Stimulated activated CD8-positive, alpha-beta memory T cell treated with anti-CD3 and anti-CD28 coated beads, Interleukin-15, amount 100 ng/mL, for 4 hours (primary cell): ENCODE measurements at regions not wholly inside any gene's neighbourhood (a gene's known extent, or its start where the extent isn't known, plus 50 kb on each side); places are given as distances from the start of the nearest gene placed in this dataset.

Experiments
- DNase-seq, 2 donors: peaks; one replicate each; pipeline ENCODE4 v3.0.0-alpha.2; 2020; ENCODE audit warnings: low read depth in 2 of 2

DNA sequence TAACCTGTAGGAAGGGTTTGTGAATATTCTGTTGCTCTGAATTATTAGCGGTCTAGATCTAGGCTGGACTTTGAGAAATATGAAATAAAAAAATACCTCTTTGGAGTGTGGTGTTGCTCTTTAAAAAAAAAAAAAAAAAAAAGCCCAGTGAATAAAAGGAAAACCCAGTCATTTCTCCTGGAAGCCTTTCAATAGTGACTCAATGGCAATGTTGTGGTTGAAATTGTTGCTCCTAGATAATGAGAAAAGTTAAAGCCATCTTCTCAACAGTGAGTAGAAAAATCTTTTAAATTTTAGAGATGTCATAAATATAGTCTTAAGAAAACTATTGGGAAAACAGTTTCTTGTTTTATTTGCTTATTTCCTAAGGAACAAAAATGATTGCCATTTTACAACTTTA lies 135.3 kb downstream of the RFC3 start:
- DNase-seq = no peak

DNA sequence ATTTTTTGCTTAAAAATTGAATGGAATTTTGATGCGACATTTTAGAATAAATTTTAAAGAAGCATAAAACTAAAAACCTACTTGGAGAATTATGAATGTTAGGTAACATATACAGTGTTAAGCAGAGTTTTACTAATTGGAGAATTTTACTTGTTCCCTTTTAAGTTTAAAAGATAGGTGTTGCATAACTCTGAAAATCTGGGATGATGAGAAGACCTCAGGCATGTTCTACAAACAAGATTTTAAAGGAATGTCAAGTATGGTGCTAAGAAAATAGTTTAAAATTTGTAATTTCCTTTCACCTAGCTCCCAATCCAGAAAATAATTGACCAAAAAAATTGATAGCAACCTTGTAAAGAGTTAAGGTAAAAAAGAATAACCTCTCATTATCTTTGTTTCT lies 135.8 kb downstream of the RFC3 start:
- no peak for DNase-seq

DNA sequence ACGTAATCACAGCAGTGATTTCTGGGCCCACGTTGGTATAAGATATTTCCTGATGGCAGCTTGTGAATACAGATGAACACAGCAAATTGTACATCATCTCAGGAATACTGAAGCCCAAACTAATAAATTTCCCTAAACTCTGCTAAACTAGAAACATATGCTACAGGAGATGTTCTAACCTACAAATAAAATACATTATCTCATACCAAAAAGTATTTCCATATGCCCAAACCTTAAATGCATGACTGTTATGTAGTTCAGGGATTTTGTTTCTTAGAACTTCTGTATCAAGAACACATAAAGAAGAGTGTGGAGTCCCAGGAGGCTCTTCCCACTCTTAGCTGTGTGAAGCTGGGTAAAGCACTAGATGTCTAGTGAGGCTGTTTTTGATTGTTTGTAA lies 138.4 kb downstream of the RFC3 start:
- DNase-seq = no peak

DNA sequence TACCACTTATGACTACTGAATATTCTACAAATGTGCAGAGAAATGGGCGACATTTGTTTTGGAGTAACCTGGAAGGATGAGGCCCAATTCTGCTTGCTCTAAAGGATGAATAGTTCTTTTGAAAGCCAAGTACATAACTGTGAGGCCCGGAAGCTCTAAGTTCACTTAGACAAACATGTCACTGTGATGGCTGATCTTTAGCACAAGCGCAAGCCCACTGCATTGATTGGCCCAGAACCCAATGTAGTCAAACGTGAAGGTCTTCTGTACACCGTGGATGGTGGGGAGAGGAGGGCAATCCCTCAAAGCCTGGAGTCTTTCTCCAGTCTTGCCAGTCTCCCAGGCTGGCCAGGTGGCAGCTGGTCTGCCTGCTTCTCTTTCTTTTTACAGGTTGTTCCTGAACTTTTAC lies 139.6 kb downstream of the RFC3 start:
- no peak for DNase-seq

DNA sequence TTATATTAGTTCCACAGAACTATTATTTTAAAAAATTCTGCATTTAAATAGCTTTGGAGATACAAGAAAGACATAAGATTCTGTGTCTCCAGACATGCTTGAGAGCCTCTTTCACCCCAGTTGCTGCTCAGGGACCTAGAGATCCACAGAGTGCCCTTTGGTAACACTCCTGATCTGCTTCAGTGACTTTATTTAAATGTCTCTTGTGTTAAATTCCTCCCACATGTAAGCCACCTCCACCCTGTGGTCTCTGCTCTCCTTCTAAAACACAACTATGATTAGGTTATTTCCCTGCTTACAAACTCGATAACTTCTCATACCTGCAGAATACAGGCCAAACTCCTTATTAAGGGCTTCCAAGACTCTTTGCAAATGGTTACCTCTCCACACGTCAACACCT lies 141.0 kb downstream of the RFC3 start:
- DNase-seq = no peak

DNA sequence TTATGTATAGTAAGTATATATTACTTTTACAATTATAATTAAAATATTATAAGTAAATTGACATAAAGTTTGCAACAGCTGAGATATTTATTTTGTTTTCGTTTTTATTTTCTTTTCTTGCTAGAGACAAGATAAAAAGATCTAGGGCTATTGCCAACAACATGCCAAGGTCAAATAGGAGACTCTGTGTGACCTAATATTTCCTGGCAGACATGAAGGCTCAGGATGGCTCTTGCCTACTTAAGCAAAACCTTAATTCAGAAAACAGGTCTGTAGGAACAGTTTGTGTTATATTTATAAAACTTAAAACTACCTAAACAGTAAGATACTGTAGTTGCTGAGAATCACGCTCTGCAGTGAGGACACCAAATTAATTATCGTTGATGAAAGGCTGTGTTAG lies 145.2 kb downstream of the RFC3 start:
- DNase-seq = no peak

DNA sequence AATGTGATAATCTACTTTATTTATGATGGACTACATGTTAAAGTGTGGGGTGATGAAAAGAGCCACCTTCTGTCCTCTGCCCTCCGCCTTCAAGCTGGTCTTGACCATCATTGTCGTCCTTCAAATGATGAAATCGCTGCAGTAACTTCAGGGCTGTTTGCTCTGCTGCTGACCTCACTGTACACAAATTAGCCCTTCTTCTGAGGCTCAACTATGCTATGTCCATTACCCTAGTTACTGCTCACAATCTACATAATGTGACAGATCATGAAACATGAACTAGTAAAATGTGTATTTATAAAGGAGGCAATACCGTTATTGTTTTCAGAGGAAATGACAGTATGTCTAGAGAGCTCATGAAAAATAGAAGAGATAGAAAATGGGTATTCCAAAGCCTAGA lies 145.9 kb downstream of the RFC3 start:
- DNase-seq = no peak

DNA sequence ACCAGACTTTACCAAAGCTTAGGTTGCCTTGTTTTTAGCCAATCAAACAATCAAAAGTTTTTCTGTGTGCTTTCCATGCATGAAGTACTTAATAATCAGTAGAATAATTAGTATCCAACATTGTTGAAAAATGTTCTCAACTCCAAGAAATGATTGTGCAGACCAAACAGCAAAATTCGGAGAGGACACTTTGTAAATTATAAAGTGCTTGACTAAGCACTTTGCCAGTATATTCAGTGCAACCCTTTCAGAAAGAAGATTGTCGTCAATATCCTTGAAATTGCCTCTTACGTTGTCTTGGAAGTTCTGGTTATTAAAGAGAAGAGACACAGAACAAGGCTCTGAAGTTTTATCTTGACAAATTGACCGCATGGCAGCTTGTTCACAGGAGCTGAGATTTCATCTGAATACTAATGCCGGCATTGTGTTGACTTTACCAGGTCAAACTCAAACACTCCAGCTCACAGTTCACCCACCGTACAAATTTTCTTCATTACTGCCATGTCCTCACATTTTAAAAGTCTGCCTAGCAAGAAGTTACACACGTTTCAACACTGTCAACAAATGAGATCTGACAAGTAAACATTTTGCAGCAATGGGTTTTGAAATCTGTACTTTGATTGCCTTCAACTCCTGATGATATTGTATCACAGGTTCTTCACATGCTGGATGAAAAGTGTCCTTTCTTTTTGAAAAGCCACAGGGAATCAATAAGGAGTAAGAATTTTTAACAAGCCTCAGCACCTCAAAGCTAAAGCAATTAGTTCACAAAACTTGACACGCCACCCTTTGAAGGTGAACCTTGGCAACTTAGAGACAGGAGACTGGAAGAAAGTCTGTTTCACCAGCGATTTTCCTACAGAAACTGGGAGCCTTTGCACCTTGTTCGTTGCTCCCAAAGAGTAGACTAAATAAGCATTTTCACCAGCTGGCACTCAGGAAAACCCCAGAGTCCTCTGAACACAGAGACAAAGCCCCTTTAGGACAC lies 150.9 kb downstream of the RFC3 start:
- no peak for DNase-seq

DNA sequence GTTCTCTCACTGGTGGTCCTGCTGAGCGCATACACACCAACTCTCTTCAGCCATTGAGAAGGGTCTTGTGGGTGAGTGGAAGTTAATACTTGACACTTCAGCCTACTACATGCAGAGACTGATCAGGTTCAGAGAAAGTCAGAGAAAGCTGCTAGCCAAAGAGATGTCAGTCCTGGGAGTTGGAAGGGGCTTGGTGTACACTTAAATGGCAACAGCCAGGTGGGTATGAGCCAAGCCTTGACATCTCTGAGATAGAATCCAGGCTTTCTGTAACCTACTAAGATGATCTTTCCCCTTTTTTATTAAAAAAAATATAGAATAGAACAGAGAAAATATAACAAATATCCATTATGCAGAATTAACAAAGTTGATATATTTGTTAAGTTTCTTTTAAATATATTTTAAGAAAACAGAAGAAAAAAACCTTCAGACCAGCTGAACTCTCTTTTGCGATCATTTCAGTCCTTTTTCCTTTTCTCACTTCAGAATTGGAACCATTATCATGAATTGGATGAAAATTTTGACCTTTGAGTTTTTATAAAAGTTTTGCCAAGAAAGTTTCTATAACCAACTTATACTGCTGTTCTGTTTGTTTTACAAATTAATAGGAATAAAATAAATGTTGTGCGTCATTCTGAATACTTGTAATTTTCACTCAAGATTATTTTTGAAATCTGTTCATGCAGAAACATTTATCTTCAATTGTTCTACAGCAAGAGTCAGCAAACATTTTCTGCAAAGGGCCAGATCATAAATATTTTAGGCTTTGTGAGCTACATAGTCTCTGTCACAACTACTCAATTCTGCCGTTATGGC lies 153.0 kb downstream of the RFC3 start:
- DNase-seq = no peak

DNA sequence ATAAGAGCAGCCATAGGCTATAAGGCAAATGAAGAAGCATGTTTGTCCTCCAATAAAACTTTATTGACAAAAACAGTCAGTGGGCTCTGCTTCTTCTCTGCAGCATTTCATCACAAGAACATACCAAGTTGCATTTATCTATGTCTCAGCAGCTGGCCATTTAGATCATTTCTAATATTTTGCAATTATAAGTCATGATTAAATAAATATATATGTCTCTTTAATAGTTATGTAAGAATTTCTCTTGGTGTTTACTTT lies 153.5 kb downstream of the RFC3 start:
- no peak for DNase-seq

DNA sequence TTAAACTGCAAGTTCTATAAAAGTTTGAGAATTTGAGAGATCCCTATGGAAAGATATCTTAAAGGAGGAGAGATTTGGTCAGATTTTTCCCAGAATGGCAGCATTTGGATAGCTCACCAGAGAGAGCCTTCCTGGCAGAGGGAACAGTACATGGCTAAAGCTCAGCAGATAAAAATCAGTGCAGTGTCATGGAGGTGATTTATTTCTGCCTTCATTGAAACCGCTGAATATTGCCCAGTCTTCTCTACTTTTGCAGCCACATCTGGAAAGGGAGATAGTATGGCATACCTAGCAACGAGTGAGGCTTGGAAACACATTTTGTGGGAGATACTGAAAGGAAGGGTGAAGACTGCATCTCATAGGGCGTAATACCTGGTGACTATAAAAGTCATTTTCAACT lies 155.2 kb downstream of the RFC3 start:
- DNase-seq = no peak

DNA sequence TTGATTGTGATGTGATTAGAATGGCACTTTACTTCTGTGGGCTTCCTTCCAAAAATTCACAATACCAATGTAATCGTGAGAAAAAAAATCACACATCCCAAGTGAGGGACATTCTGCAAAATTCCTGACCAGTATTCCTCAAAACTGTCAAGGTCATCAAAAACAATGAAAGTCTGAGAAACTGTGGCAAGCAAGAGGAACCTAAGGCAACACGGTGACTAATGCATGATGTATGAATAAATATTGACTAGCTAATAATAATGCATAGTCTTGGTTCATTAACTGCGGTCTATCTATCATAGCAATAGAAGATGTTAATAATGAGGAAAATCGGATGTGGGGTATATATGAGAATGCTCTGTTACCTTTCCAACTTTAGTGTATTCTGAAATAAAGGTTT lies 159.0 kb downstream of the RFC3 start:
- no peak for DNase-seq

DNA sequence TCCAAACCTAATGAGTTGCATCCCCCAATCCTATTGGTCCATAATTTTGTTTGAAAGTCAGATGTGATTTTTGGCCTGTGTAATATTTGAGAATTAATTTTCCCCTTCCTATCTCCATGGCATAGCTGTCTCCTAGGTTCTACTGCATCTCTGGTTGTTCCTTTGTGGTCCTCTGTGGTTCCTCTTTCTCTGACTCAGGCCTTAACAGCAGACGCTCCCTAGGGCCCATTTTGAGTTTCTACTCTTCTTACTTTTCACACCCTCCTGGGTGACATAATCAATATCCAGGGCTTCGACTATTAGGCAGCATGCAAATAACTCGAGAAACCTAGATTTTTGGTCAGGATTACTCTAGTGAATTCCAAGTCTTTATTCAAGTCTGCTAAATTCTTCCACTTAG lies 160.7 kb downstream of the RFC3 start:
- no peak for DNase-seq

DNA sequence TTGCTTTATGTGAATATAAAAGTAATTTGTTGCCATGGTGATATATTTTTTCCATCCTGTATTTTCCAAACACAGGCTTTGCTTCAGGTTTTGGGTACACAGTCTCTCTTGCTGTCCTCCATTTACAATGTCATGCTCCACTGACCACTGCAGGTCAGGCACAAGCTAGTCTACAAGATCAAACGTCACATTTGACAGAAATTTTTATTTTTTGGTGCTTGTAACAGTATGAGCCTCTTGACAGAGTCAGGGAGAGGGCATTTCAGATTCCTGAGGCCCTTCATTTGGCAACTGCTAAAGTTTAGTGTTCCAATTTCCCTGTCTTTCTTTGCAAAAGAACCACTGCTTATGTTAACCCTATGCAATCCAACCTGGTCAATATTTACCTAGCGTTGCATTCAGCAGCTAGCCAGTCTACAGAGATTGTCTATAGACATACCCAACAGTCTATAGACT lies 175.0 kb downstream of the RFC3 start:
- no peak for DNase-seq

DNA sequence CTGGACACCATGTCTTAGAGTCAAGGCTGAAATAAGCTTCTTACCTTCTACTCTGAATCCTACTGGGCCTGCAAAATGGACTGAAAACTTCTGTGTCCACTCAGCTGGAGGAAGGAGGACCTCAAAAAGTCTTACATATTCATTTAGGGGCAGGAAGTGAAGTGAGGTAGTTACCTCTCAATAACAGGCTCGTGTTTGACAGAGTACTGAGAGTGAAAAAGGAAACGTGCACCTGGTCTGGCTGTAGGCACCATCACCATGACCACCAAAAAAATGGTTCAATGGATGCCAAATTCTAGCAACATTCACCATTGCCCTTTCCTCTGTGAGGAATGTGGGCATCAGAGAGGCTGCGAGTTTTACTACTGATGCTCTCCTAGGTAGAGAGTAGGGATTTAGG lies 176.2 kb downstream of the RFC3 start:
- DNase-seq = no peak

DNA sequence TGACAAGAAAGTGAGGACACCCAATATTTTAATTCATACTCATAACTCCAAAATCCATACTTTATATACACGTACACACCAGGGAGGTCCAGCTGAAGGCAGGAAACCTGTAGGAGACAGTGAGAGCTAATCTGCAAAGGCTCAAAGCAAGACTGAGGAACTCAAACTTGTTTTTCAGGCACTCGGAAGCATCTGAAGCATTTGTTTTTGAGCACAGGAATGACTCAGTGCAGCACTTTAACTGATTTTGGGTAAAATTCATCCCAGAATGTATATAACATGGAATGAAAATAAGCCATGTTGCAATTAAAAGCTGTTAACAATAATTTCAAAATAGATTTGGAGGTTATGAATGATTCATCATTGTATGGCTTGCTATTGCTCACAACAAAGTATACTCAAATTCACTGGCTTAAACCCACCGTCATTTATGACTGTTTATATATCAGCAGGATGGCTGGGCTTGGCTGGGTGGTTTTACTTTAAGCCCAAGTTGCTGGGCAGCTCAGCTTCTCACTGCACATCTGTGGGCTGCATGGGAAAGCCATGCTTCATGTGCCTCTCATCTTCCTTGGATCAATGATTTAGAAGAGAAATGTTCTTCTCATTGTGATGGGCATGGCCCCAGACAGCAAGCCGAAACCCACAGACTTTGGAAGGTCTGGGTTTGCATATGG lies 177.0 kb downstream of the RFC3 start:
- DNase-seq = no peak

DNA sequence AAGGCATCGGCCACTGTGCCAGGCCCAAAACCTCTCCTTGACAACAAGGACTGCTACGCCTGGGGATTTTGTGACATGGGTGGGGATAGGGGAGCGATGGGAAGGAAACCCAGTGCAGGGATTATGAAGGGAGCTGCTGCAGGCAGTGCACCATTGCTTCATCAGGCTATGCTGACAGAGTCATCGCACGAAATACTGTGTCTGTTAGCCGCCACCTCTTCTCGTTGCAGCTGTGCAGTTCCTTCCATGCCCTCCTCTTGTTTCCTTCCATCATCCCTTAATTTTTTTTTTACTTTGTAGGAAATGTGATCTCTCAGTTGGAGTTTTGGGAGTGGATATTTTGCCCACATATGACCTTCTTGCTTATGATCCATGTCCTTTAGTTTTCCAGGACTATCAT lies 178.7 kb downstream of the RFC3 start:
- DNase-seq = no peak

DNA sequence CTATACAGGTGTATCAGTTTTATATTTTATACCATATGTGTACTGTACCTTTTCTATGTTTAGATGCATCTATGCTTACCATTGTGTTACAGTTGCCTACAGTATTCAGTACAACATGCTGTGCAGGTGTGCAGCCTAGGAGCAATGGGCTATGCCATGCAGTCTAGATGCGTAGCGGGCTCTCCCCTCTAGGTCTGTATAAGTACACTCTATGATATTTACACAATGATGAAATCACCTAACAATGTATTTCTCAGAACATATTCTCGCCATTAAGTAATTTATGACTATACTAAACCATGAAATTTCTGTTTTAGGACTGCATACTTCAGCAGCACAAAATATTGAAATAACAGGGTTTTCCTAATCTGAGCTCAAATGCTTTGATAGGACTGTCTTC lies 179.6 kb downstream of the RFC3 start:
- no peak for DNase-seq

DNA sequence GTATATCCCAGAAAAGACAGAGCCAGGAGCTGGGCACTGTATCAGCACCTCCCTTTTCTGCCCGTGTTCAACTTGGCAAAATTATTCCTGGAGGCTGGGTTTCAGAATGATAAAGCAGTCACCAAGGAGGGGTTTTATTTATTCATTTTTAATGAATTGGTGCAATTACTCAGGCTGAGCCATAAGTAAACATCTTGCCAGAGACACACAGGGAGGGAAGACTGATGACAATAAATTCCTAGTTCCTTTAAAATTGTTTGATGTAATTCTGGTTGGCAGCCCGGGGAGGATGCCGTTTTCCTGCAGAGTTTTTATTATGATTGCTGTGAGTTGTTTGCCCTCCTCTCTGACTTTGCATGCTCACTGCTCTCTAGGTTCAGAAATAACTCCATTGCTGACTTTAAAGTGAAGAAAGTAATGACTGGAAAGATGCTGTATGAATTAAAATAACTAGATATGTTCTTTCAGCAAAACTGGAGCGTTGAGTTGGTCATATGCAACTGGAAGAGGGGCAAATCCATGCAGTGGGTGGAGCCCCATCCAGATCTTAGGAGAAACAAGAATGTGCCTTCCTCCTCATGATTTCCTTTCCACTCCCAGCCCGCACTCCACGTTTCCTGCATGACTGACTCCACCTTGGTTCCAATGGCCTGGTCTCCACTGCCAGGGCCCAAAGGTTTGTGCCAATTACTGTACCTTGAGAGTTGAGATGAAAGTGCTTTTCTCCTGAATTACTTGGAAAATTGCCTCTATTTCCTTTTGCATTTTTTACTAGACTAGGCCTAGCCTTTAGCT lies 182.1 kb downstream of the RFC3 start:
- DNase-seq = no peak

DNA sequence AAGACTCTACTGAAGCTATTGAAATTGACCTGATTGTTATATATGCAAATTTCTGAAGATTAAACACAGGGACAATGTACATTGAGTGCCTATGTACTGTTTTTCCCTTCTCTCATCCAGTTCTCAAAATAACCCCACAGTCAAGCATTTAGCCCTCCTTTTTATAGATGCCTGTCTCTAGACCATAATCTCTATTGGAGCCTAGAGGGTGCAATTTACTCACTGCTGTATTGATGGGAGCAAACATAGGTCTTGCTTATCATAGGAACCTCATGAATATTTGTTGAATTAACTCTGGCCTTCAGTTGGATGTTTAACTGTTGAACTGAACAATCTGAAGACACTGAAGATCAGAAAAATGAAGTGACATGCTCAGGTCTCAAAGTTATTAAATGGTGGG lies 183.0 kb downstream of the RFC3 start:
- DNase-seq = no peak

DNA sequence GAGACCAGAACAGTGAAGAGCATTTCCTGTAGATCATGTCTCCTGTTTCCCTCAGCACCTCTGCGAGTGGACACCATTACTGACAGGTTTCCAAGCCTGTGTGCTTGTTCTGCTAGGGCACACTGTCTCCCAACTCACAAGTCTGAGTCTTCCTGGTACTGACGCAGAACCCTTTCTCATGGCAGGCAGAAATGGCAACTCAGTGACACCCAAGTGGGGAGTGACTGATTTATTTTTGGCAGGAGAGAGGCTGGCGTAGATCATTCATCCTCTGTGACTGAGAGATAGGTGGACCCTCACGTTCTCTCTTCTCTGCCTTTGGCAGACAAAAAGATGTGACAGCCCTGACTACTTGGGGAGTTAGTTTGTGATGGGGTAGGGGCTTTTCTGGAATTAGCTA lies 183.4 kb downstream of the RFC3 start:
- DNase-seq = no peak

DNA sequence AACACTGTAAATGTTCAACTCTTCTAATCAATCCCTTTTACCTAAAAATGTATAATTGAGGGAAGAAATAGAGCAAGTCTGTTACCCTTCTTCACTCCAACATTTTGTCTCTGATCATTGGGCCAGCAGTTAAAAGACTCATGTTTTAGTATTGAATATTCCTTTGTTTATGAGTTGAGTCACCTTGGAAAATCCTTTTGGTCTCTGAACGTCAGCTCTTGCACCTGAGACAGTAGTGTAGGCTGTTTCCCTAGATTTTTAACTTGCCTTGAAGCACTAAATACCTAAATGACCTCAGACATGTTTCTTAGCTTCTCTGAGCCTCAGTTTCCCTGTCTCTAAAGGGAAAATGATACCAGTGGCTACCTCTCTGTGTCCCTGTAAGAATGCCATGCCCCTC lies 184.2 kb downstream of the RFC3 start:
- DNase-seq = no peak
